ENCODE measurements at regions not wholly inside any gene's neighbourhood (a gene's known extent, or its start where the extent isn't known, plus 50 kb on each side); places are given as distances from the start of the nearest gene placed in this dataset.

GRCh38 chr1:232473900-232474299 lies 156.0 kb downstream of the SIPA1L2 start (continued):
- no peak for TF ChIP-seq RAD21 (IDR thresholded peaks at IDR 0.05 in 1 of 2, conservative IDR thresholded peaks at IDR 0.05 in 1 of 2; ENCODE audit: low read depth in 2 of 2, low read length in 2 of 2)

Data from H1 (cell line).